Pons (tissue), 1 donor: ENCODE measurements at regions not wholly inside any gene's neighbourhood (a gene's known extent, or its start where the extent isn't known, plus 50 kb on each side); places are given as distances from the start of the nearest gene placed in this dataset.
A peak's percentile ranks its signal among the peaks of the same experiment; 100 is the strongest.

ENCODE experiments used
- DNase-seq: peaks from one replicate; pipeline ENCODE4 v3.0.0-alpha.2; 2016; ENCODE audit warnings: low spot score

DNA sequence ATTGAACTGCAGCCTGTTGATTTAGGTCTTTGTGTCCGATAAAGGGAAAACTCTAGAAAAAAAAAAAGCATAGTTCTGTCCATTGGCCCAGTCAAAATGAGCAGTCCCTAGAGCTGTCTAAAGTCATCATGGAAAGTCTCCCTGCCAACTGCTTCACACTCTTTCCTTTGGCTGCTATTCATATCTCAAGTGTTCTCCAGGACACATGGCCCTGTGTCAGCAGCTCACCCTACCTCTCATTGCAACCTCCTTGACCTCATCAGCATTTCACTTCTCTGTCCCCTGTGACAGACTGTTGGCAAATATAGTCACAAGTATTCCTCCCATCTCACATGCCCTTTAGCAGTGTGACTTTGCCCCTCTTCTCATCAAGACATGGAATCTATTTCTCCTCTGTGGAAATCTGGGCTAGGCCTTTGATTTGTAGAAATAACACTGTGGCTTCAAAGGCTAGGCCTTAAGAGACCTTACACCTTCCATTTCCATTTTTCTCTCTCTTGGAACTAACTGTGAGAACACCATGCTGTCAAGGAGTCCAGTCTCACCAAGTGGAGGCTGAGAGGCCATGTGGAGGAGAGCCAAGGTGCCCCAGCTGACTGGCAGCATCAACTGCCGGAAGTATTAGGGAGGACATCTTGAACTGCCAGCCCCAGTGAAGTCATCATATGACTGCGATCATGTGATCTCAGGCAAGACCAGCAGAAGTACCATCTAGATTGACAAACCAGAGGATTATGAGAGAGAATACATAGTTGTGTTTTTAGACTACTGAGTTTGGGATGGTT, 149.4 kb upstream of the TARS1 start:
- DNase-seq, result no peak

DNA sequence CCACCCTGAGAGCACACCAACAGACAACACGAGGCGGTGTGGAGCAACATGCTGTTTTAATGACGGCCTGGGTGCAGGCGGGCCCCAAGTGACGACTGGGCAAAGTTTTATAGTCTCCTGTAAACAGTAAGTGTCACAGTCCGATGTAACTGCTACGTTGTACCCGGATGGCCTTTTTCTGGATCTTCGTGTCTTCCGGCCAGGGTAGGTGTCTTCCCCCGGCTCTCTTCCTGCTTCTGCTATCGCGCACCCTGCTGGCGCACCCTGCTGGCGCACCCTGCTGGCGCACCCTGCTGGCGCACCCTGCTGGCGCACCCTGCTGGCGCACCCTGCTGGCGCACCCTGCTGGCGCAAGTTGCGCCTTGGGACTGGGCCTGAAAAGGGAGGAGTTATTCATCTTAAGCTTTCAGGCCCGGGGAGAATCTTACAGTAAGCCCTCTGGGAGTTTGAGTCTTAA, 143.0 kb upstream of the TARS1 start:
- no peak for DNase-seq

DNA sequence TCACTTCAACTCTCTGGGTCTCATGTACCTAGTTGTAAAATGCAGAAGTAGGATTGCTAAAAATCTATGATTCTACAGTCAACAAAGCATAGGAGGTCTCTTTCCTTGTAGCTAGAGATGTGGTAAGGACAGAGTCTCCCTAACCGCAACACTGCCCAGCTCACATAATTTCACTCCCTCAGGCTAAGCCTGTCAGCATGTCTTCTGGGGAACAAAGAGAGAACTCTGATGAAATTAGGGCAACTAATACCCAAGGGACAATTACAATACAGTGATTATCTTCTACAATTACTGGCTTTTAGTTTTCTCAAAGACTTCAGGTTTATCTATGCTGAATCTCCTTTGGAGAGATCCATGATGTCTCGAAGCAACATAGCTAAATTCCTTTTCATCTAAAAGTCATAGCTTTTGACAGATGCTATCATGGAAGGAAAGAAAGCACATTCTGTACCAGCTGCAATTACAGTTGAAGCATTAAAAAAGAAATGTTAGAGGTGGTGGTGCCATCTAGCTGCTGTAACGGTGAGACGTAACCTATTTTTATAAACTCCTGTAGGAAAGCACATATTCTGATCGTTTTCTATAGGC, 141.1 kb upstream of the TARS1 start:
- peak; percentile 64 for DNase-seq

DNA sequence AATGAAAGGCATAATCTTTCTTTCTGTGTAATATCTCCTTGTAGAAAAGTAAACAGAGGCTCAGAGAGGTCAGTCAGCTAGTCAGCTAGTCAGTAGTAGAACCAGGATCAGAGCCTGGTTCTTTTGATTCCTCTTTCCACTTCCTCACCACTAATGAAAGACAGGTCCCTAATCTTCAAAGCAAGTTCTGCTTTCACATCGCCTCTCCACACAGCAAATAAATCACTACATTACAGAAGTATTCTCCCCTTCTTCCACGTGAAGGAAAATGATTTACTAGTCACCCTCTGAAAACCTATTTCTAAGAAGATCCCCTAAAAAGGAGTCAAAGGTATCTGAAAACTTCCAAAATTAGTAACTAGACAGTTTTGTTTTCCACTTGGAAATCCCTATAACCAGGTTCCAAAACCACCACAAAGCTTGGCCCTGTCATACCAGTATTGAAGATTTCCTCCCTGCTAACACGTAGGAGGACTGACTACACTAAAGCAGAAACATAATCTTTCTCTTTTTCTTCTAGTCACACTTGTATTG, 140.5 kb upstream of the TARS1 start:
- peak; percentile 79 for DNase-seq

DNA sequence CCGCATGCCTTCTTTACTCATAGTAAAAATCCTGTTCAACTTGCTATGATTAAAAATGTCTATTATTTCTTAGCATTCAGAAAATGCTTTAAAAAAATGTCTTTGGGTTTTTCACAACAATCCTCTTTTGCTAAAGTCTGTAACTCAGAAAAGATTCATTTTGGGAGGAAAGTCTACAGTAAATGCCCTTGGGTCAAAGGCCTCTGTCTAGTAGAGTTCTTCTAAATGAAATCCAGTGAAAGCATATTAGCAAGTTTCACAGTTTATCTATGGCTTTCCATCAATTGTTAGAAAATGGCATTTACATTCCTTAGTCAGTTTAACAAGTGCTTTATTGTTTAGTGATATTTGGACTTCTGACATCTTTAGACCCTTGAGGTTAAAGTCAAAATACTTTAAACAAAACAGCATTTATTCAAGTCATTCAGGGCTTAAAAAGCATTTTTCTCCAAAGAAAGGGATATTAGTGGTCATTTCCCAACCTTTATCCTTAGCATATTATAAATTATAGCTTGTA, 137.1 kb upstream of the TARS1 start:
- no peak for DNase-seq

DNA sequence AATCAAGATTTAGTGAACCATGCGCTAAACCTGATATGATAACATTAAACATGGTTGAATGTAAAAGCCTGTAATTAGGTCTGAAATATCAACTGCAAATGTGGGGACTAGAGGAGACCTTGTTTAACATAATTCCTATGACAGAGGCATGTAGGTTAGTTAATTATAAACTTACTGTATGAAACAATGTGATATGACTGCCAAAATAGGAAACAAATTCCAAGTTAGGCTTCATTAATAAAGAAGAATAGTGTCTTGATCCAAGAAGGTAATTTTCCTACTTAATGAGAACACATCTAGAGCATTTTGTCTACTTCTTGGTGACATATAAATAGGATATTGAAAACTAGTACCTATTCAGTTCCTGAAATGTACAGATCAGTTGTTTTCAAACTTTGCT, 136.2 kb upstream of the TARS1 start:
- DNase-seq, result no peak

DNA sequence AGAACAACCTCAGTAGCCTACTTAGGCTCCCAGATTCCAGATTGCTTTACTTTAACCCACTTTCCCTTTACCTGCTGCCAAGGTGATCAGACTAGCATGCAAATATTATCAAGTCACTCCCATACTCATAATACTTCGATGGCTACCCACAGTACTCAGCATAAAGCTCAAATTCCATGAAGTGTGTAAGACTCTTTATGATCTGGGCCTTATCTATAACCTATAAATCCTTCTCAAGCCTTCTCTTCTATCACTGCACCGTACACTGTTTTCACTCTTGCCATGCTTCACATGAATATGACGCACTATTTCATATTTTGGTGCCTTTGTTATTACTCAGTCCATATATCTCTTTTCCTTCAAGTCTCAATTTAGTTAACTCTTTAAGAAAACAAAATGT, 135.2 kb upstream of the TARS1 start:
- no peak for DNase-seq

DNA sequence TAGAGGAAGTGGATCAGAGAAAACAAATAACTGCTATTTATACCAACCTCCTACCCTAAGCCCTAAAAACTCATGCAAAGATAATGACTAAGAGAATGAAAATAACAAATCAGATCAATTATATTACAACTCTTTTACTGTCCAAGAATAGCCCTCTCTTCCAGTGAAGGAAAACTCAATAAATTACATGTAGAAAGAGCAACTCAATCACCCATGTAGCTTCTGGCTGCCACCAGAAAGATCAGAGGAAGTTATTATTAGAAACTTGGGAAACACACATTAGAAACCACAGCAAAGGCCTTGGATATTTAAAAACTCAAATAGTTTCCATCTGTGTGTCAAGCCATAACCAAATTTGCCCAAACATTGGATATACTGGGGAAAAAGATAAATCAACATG, 134.0 kb upstream of the TARS1 start:
- peak; percentile 3 for DNase-seq

DNA sequence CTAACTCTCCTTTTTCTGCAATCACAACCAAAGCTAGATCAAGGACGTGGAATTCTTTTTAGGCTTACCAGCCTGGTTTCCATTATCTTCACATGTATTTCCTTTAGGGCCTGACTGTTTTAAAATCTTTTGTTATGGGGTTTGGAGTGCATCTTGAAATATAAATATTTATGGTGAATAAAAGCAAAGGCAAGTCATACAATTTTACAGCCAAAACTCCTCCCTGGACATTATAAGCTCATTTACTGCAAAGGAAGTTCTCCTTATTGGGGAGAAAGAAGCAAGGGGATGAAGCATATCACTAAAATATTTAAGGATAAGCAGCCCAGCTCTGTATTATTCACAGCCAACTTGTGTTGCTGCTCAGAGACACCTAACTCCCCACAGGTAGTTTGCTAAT, 132.2 kb upstream of the TARS1 start:
- no peak for DNase-seq

DNA sequence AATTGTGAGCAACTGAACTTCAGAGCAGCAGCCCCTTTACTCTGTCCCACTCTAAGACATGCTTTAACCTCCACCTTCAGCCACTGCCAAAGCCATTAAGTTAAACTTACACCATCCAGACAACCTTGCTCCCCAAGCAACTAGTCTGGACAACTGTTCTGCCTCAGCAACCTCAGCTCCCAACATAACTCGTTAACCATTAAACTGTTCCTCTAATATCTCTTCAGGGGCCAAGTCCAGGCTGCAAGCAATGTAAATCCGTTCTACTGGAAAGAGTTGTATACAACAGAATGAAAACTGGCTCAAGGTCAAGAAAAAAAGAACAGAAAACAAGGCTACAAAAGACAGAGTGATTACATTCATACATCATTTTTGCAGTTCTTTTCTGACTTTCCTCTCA, 131.7 kb upstream of the TARS1 start:
- no peak for DNase-seq

DNA sequence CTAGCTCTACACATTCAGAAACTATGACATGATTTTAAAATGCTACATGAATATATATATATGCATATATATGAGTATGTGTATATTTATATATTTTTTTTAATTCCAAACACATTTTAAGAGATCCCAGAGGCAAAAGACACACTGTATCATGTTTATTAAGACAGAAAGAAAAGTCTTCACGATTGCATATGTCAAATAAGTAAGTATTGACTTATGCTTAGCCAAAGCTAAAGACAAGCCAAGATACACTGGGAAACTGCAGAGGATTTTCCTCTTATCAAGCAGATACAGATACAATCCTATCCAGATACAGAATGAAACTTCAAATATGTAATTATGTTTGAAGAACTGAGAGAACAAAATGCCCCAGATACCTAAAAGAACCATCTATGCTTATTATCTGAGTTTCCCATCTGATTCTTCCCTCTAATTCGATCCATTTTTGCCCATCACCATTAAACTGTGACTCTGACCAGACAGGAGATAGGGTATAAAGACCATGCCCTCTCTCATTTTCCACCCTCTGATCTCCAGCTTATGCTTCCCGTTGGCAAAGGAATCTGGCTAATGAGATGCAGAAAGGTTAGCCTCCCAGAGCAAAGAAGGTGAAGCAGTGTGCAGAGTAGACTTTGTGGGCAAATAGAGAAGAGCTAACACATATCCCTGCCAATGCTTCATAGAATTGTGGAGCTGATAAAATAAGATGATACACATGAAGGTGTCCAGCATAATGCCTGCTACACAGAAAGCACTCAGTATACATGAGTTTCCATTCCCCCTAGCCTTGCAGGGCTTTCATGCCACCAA, 131.0 kb upstream of the TARS1 start:
- DNase-seq, result no peak

DNA sequence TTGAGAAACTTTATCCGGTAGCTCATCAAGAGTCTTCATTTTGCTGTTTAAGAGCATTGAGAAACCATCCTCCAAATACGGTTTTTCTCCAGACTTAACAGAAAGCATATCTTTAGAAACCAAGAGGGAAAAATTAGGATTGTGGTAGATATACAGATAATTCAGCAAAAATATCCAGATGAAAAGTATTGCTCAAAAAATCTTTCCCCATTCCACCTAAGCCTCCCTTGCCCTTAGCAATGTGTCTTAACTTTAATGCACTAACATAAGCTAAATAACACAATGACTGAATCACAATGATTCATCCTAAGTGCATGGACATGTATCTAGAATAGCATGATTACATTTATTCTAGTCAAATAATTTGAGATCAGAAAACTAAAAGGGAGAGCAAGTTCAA, 130.3 kb upstream of the TARS1 start:
- no peak for DNase-seq

DNA sequence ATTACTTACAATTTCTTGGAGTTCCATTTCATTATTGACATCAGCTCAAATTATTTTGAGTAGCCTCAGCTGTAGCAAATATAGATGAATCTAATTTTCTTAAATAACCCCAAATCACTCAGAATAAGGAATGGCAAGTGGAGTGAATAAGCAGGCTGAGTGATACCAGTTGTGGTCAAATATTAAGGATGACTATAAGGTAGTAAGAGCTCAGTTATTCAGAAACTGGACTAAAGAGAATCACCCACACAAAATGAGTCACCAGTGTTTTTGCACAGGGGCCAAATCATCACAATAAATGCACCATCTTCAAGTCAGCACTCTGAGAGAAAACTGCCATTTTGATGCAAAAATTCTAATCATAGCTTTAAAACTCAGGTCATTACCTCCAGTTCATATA, 128.9 kb upstream of the TARS1 start:
- no peak for DNase-seq

DNA sequence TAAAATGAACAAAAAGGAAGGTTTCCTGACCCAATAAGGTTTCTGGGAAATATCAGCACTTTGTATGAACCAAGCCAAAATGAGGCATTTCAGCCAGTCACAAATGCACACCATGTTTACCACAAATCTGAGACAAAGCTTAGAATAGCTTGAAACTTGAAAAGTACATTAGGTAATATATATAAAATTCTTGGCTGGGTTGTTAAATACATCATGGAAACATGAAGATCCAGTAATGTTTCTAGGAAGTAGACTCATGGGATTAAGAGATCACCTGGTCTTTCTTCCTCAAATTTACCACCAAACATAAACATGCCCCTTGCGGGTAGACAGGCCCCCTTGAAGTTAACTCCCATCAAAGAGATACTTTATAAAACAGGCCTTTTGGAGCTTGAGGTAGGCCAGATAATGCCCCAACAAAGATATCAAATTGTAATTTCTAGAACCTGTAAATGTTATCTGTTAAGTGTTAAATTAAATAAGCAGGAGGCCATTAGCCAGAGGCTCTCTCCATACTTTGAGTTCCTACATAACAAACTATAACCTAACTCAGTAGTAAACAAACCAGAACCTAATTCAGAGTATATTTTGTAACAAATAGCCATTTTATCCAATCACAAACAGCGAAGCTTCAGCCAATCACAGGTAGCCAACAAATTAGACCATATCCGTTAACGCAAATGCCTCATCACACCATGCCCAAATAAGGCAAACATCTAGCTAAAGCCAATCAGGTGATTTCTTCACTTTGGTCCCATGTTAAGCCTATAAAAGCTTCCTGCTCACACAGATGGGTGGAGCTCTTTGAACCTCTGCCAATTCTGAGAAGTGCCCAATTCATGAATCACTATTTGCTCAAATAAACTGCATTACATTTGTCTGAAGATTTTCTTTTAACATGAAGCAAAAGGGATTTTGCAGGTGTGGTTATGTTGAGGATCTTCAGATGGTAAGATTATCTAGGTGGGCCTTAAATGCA, 127.9 kb upstream of the TARS1 start:
- DNase-seq, result no peak

DNA sequence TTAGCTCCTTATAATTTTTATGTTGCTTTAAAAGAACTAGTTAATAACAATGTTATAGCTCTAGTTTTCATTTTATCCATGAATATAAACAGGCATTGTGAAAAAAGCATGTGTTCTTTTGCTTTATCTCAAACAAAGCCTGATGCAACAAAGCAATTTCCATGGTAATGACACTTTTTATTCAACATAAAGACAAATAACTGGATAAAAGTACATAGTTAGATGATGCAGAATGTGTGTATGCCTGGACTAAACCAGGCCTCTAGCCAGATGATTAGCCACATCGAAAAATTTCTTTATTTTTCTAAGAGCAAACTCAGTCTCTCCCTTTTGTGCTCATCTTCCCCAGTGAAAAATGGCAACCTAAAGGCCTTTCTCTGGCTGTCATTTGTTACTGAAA, 125.6 kb upstream of the TARS1 start:
- no peak for DNase-seq

DNA sequence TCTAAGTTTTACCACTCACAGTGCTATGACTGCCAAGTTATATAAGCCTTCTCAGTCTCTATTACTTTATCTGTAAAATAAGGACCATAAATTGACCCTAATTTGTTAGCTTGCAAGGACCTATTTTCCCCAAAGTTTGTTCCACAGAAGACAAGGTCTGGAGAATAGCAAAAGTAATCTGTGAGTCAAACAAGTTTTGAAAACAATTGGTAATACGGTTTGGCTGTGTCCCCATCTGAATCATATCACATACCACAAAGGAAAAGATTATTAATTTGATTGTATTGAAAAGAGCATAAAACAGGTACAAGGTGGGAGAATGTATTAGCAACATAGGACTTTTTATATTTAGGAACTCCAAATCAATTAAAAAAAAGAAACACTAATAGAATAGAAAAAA, 124.0 kb upstream of the TARS1 start:
- no peak for DNase-seq

DNA sequence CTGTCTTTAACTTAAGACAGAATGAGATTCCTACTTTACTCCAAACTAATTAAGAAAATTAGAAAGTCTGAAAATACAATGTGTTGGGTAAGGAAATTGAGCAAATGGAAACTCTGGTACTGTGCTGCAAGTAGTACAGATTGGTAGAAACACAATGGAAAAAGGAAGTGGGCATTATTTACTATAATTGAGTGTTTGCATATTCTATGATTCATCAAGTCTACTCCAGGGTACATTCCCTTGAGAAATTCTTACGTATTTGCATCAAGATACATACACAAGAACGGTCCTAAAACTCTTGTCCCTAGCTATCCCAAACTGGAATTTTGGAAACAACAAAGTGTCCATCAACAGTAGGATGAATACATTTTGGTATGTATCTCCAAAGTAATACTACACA, 123.5 kb upstream of the TARS1 start:
- DNase-seq, result no peak

DNA sequence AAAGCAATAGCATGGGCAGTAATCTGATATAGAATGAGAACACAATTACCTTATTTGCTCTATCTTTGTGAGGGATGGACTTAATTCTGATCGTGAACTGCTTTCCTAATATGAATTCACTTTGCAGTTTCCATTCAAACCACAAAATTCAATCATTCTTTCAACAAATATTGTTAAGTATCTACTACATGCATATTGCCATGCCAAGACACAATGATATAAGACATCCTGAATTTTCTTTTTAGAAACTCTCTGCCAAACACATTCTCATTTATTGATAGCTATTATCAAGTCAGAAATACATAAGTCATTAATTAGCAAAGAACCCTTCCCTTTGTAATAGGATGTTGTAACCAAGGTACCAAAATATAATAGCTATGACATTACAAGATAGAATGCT, 121.6 kb upstream of the TARS1 start:
- no peak for DNase-seq

DNA sequence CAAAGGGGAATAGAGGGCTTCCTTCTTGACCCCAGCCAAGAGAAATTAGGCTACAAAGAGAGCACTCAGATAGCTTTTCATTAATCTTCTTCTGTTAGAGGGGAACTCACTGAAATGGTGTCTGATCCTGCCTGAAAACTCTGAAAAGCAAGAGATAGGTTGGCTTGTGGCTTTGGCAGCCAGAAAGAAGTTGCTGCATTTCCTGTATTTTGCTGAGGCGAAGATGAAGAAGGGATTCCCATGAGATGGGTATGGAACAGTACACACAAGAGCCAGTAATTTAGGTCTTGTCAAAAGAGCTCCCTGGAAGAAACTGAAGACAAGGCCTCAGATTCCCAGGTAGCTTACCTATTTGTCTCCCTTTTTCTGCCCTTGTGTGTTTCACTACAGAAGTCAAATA, 120.9 kb upstream of the TARS1 start:
- no peak for DNase-seq

DNA sequence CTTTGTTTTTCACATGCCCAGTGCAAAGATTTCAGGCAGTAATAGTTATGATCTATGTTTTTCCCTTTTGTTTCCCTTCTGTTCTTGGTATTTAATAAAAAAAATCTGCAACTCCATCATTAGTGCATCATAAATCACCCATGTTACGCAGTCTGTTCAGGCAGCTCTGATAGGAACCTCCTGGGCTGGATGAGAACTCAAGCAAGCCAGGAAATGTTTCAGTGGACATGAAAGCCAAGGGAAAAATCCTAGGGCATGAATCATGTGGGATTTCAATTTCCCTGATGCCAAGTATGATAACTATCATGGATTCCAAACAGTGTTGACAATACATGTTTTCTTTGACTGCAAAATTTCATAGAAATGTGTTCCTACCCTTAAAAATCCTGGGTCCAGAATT, 119.7 kb upstream of the TARS1 start:
- DNase-seq, result no peak

DNA sequence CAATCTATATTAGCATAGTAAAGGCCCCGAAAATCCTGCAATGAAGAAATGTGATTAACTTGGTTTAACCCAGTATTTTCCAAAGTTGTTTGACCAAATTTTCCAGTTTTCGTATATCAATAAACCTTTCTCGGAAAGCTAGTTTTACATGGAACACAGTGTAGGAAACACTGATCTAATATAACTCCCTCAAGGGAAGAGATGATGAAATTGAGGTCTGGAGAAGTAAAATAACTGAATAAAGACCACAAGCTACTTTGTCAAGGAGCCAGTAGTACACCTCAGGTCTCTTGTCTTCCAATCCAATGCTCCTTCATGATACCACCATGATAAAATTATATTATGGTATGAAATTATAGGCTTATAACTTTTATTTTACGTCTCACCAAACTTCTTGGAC, 118.1 kb upstream of the TARS1 start:
- no peak for DNase-seq
